Left ventricle myocardium inferior (tissue), 1 donor: ENCODE measurements at regions not wholly inside any gene's neighbourhood (a gene's known extent, or its start where the extent isn't known, plus 50 kb on each side); places are given as distances from the start of the nearest gene placed in this dataset.

Source experiments
- DNase-seq: peaks from one replicate; pipeline ENCODE4 v3.0.0-alpha.2; 2020
- H3K27ac ChIP-seq: fragments of 200-600 bp; replicated peaks from 2 replicates; pipeline ENCODE4 v1.8.0; 2021
- H3K27me3 ChIP-seq: fragments of 200-600 bp; 2 replicates; pipeline ENCODE4 v1.8.0; 2021; ENCODE audit warnings: low read depth
- H3K36me3 ChIP-seq: fragments of 200-600 bp; 2 replicates; pipeline ENCODE4 v1.8.0; 2021
- H3K4me1 ChIP-seq: fragments of 200-600 bp; 2 replicates; pipeline ENCODE4 v1.8.0; 2021
- H3K4me3 ChIP-seq: fragments of 200-600 bp; 2 replicates; pipeline ENCODE4 v1.8.0; 2021; ENCODE audit warnings: mild to moderate bottlenecking, moderate library complexity
- H3K9me3 ChIP-seq: fragments of 200-600 bp; replicated peaks from 2 replicates; pipeline ENCODE4 v1.8.0; 2021
- CTCF ChIP-seq: fragments of 200-600 bp; IDR thresholded peaks from 2 replicates; pipeline ENCODE4 v1.8.0; 2021; ENCODE audit warnings: antibody characterized with exemption, mild to moderate bottlenecking, borderline replicate concordance
- intact Hi-C: fragments of 100-400 bp; cut with micrococcal nuclease; formaldehyde crosslinking; loops from one replicate; pipeline ENCODE4 v1.11.0; 2022
- donor health status: DM: no; HTN: yes; CAD: no; lungs with severe emphysema.

DNA sequence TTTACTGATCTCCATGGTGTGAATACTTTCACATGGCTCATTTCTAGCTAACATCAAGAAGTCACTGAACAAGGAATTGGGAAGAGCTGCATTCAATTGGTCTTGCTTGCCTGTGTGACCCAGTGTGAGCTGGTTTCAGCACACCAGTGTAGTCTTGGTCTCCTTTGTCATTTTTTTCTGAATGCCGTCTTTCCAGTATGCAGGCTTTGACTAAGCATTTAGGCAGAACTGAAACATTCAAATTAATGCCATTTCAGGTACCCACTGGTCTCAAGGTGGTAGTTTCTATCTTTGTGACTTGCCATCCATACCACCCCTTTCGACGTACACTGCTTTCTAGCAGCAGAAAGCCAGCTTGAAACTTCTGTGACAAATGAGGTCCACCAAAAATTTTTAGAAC is 550.5 kb upstream of the BOD1L1 start:
- peaks cover 21% of the 10 kb centered on the region for H3K4me1 ChIP-seq
- H3K36me3 ChIP-seq, result no peaks in the 10 kb centered on the region
- TF ChIP-seq CTCF, result no peak
- no peak overlapping the region for H3K4me3 ChIP-seq
- H3K9me3 ChIP-seq, result no peaks in the 10 kb centered on the region
- no peak overlapping the region for H3K27ac ChIP-seq
- intact Hi-C loops, result no loop called here
- DNase-seq, result no peak
- H3K27me3 ChIP-seq, result no peaks in the 10 kb centered on the region

GRCh38 chr4:14178421-14178820 is 550.9 kb upstream of the BOD1L1 start:
- no peak for DNase-seq
- Histone ChIP-seq H3K4me1 (peaks cover 21% of the 10 kb centered on the region), H3K27ac (no peak overlapping the region), H3K4me3 (no peak overlapping the region), H3K36me3 (no peaks in the 10 kb centered on the region), H3K9me3 (no peaks in the 10 kb centered on the region), H3K27me3 (no peaks in the 10 kb centered on the region)
- intact Hi-C loops, result no loop called here
- no peak for TF ChIP-seq CTCF

DNA sequence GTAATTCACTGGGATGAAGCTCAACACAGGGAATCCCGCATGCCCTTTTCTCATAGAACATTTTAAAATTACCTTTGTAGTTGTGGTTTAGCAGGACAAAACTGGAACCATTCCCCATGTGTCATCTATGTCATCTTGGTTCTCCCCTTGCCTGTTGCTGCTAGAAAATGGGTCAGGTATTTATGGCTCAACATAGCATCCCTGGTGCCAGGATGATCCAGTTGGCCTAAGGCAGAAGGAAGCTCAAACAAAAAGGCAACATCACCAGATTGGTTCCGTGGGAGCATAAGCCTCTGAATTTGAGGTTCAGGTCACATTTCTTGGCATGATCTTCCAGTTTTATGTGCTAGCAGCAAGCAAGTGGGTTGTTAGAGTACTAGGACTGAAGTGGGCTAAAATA is 552.6 kb upstream of the BOD1L1 start:
- TF ChIP-seq CTCF, result no peak
- no peak for DNase-seq
- intact Hi-C loops, result no loop called here
- H3K27me3 ChIP-seq, result no peaks in the 10 kb centered on the region
- H3K4me3 ChIP-seq, result no peak overlapping the region
- H3K9me3 ChIP-seq, result no peaks in the 10 kb centered on the region
- no peaks in the 10 kb centered on the region for H3K36me3 ChIP-seq
- H3K27ac ChIP-seq, result no peak overlapping the region
- H3K4me1 ChIP-seq, result peaks cover 32% of the 10 kb centered on the region

DNA sequence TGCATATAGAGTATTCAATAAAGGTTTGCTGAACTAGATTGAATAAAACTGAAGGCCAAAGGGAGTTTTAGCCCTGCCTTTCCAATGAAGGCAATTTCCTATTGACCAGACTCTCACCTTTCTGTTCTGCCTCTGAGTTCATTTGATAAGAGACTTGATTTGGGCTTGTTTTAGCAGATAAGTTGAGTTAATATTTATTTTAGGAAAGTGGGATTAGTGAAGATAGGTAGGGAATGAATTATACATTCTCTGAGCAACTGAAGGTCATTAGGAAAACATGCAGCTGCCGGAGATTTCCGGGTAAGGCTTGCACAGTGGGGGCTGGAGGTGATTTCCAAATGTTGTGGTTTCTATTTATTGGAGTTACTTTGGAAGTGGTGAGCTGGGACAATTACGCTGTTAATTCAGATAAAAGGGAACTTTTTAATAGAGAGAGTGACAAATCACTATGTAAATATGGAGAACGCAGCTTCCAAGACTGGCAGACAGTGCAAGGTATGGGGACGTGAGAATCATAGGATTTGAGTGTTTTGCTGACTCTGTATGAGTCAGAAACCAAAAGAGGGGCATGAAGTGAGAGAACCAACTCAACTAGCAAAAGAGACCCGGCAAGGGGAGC is 553.6 kb upstream of the BOD1L1 start:
- Histone ChIP-seq H3K4me3 (no peak overlapping the region), H3K36me3 (no peaks in the 10 kb centered on the region), H3K9me3 (no peaks in the 10 kb centered on the region), H3K4me1 (peaks cover 32% of the 10 kb centered on the region), H3K27me3 (no peaks in the 10 kb centered on the region), H3K27ac (no peak overlapping the region)
- DNase-seq, result no peak
- TF ChIP-seq CTCF, result no peak
- intact Hi-C loops, result no loop called here

- H3K27me3 ChIP-seq, result no peaks in the 10 kb centered on the region
- H3K9me3 ChIP-seq, result no peaks in the 10 kb centered on the region
- TF ChIP-seq CTCF, result no peak
- H3K27ac ChIP-seq, result no peak overlapping the region
- no peak overlapping the region for H3K4me3 ChIP-seq
- H3K36me3 ChIP-seq, result no peaks in the 10 kb centered on the region
- intact Hi-C loops, result no loop called here
- H3K4me1 ChIP-seq, result peaks cover 32% of the 10 kb centered on the region
- DNase-seq, result no peak
Observed at GRCh38 chr4:14182148-14182547, 554.6 kb upstream of the BOD1L1 start.
